HK-2 (cell line): ENCODE measurements at regions not wholly inside any gene's neighbourhood (a gene's known extent, or its start where the extent isn't known, plus 50 kb on each side); places are given as distances from the start of the nearest gene placed in this dataset.

ENCODE experiments used
- DNase-seq: peaks from one replicate; pipeline ENCODE4 v3.0.0-alpha.2; 2018; ENCODE audit not compliant: unreplicated experiment

DNA sequence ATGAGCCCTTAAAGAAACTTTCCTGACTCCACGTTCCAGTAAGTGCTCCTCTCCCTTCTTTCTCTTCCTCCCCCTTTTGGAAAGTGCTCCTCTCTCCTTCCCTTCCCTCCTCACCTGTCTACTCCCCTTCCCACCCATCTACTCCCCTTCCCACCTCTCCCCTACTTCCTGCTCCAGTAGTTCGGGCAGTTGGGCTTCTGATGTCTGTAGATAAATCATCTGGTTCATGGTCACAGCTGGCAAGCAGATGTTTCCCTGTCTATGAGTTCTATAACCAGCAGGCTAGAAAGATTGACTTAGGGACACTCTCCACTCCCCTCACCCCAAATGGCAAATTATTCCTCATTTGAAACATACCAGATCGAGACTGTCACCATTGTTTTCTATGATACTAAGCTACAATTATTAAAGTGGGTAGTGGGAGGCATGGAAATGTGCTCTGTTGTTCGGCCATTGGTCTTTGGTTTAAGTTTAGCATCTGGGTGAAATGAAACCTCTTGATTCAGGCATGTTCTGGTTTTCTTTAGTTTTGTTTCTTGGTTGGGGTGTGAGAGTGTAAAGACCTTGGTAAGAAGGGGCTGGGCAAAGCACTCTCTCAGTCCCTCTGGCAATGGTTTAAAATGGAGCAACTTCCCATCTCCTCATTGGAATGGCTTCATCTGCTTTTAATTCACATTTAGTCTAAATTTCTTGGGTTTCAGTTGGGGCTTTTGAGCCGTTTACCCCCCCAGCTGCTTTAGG lies 413.2 kb upstream of the SPRED2 start:
- DNase-seq = no peak

DNA sequence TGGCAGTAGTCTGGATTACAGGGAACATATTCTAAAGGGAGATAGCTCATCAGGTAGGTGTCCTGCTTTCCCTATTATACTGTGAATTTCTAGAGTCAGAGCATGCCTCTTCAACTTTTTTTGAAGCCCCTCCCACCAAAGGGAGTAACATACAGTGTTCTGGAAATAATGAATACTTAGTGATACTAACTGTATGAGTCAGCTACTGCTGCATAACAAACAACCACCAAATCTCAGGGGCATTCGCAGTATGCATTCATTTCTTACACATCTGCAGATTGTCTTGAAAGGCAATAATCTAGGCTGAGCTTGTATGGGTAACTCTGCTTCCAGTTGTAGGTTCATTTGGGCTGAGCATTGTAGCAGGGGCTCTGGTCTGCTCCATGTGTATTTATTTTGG lies 409.7 kb upstream of the SPRED2 start:
- DNase-seq = no peak

DNA sequence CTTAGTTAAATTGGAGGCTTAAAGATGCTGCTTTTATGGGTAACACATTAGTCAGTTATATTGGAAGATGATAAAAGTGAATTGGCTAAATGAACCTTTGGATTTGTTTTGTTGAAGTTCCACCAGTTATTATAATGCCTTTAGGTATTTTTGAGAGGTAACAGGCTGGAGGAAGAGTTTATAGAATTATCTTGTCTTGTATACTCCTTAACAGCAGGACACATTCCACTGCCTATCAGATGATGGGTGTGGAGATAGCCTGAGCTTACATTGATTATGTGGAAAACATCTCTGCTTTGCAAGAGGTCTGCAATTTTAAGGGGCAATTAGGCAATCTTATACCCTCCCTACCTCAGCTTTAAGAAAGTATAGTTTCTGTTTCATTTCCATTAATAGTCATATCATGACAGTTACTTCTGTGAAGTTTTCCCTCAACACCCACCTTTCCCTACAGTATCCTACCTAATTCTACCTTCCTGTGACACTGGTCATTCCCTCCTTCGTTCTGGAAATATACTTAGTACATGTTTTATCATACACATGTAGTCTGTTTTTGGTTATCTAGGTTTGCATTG lies 403.7 kb upstream of the SPRED2 start:
- DNase-seq = no peak

DNA sequence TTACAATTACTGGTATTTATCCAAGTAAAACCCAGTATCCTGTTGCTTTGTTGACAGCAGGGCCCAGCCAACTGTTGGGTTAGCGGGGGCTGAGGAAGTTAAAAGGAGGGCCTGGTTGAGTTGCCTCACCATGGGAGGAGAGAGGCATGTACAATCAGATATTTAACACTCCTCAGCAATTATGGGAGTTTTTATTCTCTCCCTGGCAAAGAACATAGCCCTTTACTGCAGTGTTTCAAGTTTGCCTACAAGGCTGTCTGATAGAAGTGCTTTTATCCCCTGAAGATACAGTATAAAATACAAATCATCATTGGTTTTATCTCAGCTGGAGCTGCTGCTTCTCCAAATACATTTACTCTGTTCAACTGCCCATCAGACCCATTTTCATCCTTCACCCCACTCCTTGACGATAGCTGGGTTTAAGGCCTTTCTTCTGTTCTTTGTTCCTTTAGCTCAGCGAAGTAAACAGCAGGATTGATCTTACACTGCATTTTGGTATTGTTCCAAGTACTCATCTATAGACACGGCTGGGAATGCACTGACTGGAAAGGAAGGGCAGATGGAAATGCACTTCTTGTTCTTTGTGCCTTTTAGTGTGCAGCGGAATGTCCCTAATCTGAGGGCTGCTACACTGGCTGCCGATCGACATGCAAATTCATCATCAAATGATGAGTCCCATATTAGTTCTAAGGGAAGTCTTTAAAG lies 402.5 kb upstream of the SPRED2 start:
- no peak for DNase-seq

DNA sequence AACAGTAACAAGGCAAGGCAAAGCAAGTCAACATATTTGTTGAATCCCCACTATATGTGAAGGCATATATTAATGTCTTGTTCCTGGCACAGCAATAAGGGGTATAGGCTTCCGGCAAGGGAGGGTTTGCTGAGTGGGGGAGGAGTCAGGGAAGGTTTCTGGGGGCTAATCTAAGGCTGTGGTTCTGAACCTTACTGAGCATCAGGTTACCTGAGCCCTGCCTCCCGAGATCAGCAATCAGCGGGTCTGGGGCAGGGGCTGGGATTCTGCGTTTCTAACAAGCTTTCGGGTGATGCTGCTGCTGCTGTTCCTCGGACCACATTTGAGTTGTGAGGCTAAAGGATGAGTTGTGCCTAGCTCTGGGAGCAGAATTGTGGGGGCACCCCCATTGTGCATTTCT lies 401.7 kb upstream of the SPRED2 start:
- DNase-seq = no peak

DNA sequence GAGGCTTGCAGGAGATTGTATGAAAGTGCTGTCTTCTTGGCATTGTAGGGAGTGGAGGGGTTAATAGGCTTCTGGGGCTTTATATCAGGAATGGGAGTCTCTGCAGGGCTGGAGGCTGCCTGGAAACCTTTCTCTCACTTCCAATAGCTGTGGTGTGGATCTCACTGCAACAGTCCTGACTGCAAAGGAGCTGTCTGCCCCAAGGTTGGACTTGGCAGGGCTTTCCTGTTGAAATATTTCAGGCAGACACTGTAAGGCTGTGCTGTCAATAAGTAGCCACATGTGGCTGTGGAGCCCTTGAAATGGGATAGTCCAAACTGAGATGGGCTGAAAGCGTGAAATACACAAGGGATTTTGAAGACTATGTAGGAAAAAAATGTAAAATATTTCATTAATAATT lies 399.1 kb upstream of the SPRED2 start:
- no peak for DNase-seq

DNA sequence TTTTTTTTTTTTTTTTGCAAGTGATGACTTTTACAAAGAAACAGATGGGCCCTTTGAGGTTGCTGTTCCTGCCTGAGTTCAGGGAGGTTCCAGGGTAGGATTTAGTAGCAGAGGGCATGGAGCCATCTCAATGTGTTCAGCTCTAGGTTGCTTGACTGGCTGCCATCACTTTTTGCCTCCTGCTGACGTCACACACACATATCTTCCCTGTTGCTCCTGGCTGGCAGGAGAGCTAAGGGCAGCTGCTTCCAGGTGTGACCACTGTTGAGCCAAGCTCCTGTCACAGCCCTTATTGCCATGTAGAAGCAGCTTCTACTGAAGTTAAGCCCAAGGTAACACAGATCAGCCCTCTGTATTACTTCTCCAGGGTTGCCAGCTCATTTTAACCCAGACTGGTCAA lies 394.2 kb upstream of the SPRED2 start:
- DNase-seq = no peak

DNA sequence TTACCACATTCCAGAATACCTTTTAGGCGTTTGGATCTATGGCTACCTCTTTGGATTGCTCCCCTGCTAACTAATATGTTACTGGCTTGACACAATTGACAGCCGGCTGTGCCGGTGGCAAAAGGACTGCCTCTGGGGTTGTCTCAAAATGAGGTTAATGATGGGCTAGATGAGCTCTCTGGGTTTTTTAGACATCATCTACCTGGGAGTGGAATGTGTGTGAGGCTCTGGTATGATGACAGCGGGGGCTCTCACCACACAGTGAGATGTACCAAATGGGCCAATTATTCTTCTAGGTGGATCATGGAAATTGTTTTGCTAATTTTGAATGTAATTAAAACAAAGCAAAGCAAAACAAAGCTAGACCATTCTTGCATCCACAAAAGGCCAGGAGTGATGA lies 391.1 kb upstream of the SPRED2 start:
- DNase-seq = no peak

DNA sequence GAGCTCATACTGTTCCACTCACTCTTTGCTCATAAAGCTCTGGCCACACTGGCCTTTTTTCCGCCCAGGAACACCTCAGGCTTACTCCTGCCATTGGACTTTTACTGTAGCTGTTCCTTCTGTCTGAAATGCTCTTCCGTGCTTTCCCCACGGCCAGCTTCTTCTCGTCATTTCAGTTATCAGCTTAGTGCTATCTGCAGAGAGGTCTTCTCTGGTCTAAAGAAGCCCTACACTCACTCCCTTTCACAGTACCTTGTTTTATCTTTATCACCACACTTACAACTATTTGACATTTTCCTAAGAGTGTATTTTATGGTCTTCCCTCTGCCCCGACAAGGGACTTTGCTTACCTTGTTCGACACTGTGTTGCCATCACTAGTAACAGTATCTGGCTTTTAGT lies 388.1 kb upstream of the SPRED2 start:
- DNase-seq = no peak

DNA sequence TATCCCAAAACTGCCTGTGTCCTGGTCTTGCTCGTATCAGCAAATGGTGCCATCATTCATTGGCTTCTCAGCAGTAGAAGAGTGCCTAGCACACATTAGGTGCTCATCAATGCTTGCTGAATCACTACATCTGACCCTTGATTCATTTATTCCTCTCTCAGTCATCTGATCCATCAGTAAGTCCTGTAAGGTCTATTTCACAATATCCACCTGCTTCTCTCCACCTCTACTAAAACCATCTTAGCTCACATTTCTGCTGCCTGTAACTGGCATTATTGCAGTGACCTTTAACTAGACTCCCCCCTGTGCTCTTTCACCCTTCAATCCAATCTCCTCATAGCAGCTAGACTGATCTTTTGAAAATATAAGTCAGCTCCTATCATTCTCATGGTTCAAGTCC lies 387.6 kb upstream of the SPRED2 start:
- no peak for DNase-seq

DNA sequence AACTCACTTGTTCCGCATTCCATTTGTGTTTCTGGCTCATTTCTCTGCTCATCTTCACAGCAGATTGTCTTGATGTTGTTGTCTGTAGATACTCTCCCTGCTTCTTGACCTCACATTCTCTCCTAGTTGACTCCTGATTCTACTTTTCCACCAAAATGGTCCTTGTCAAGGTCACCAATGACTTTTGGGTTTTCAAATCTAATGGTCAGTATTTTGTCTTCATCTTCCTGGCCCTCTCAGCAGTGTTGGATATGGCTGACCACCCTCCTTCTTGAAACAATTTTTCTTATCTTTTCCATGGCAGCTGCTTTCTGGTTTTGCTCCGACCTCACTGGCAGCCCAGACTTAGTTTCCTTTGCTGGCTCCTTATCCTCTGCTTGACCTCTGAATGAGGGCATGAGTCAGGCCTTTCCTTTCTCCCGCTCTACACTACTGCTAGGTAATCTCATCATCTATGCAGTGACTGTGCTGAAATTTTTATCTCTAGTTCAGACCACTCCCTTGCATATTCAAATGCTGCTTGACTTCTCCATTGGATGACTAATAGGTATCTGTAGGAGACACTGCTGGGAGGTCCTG lies 386.6 kb upstream of the SPRED2 start:
- DNase-seq = no peak

DNA sequence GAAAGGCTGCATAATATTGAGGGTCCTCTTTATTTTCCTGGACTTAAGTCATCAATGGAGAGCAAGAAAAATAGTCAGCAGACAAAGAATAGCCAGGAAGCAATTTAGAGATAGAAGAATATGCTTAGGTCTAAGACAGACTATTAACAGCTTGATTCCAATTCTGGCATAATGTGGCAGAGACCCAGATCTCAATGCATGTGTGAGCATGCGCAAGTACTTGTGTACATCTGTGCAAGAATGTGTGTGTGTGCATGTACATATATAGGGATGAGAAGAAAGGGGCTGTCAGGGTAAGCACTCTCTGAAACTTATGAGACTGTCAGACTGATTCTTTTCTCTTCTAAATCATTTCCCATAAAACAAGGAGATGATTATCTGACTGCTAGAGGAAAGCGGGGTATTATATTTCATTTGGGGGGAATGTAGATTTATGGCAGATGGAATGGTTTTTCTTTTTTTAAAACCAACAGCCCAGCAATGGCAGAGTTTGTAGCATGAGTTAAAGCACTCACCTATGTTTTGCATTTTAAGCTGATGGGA lies 381.3 kb upstream of the SPRED2 start:
- no peak for DNase-seq

DNA sequence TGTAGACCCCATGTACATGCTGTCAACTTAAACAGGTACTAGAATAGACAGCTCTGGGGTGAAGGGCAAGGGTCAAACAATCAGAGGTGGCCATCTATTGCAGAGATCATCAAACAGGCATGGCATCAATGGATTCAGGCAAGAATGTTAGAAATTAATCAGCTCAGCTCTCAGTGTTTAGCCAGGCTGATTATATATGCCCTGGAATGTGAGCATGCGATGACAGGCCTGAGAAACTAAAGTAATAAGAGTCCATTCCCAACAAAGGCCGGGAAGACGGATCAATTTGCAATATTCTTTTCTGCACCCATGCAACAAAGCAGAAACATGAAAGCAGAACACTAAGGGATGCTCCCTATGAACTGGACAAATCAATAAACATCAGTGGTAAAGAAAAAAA lies 380.5 kb upstream of the SPRED2 start:
- DNase-seq = no peak

DNA sequence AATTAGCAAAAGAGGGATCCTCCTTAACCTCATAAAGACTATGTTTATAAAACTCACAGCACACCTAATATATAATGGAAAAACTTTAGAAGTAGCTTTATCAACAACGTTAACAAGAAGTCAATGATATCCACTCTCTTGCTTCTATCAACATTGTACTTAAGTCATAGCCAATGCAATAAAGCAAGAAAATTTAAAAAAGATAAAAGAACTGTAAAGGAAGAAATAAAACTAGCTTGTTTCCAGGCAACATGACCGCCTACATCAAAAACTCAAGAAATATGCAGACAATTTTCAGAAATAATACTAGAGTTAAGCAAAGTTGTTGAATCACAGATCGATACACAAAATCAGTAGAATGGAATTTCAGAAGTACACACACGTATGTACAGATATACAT lies 375.5 kb upstream of the SPRED2 start:
- DNase-seq = no peak

DNA sequence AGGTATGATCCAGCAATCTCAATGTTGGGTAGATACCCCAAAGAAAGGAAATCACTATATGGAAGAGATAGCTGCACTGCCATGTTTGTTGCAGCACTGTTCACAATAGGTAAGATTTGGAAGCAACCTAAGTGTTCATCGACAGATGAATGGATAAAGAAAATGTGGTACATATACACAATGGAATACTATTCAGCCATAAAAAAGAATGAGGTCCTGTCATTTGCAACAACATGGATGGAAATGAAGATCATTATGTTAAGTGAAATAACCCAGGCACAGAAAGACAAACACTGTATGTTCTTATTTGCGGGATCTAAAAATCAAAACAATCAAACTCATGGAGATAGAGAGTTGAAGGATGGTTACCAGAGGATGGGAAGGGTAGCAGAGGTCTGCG lies 372.4 kb upstream of the SPRED2 start:
- DNase-seq = no peak

DNA sequence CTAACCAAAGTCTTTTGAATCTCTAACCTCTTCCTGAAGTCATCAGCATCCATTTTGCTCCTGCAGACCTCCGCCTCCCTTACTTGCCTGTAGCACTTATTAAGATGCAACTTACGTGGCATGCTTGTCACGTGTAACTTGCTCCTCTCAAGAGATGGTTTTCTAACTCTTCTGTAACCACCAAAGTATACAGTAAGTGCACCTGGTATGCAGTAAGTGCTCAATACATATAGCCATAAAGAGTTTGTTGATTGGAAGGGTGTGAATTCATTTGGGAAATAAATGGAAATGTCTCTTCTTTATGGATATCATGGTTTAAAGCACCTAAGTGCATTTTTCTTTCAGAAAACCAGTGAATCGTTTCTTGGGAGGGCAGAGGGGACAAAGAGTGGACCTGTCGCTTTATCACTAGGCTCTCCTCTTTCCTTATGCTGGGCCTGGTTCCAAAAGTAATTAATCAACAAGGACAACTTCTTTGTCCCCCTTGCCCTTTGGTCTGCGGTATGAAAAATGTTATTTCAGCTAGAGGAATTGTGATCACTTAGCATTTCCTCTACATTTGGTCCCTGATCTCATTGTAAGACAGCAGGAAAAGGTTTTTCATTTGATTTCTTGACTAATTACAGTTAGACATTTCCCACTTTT lies 370.0 kb upstream of the SPRED2 start:
- DNase-seq = no peak

DNA sequence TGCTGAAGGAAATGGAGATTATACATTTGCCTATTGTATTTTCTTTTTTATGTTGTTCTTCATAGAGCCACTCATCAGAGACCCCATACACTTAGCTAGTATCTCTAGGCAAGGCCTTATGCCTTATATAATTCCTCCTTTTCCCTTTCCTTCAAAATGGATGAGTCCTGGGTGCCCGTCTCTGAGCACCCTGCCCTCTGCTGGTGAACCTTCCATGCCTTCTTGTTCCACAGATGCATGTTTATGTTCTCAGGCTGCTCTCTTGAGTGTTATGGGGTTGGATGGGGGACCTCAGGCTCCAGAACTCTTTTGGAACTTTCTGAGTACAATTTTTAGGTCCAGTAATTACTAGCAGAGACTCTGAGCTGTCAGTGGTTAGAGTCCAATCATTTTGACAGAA lies 368.6 kb upstream of the SPRED2 start:
- DNase-seq = no peak

DNA sequence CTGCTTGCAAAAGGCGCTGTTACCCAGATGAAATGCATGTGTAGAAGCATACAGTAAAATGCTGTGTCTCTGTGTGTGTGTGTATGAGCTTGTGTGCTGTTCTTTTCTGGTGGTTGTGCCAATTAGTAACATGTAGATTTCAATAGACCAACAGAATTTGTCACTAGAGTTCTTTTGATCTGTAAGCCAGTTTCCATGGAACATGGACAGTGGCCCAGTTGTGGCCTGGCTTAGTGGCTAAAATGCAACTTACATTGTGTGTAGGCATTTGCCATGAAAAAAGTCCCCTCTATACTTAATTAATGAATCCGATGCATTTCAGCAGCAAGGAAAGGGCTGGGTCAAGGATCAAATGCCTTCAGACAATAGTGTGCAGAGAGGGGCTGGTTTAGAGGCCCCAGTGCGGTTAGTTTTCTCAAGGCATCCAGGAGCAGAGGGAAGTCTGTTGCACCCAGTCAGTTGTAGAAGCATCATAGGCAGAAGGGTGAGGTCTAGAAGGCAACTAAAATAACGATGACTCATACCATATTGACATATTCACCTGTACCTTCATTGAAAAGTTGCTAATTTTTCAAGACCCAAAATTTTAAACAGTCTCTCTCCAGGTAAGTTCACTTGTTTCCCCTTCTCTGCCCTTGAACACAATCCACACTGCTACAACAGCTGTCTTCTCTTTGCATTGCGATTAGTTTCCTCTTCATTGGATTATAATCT lies 366.9 kb upstream of the SPRED2 start:
- no peak for DNase-seq

DNA sequence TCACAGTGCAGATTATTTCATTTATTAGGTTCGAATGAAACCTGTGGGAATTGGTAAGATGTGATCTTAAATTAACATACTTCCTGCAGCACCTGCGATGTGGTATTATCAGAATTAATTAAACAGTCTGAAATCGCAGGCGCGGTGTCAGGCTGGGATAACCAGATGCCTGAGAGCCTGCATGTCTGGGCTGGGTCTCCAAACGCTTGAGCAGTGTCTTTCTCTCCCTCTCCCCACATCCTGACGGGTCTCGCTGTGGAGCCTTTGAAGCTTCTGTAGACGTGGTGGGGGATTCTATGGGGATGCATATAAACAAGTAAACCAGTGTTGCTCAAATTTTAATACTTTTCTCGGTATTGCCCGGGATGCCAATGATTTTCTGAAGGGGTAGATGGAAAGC lies 366.2 kb upstream of the SPRED2 start:
- DNase-seq = no peak

DNA sequence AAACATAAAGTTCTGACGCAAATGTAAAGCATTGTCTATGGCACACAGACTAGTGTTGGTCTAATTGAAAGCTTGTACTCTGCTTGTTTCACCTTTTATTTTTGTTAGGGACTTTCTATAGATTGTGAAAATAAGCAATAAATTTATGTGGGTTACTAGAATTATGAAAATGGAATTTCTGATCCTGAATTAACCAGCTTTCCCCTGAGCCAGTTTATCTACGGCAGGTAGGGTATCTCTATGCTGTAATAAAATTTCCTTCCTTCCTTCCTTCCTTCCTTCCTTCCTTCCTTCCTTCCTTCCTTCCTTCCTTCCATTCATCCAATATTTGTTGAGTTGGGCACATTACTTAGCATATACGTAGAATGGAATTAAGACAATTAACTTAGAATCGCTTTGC lies 362.6 kb upstream of the SPRED2 start:
- no peak for DNase-seq

DNA sequence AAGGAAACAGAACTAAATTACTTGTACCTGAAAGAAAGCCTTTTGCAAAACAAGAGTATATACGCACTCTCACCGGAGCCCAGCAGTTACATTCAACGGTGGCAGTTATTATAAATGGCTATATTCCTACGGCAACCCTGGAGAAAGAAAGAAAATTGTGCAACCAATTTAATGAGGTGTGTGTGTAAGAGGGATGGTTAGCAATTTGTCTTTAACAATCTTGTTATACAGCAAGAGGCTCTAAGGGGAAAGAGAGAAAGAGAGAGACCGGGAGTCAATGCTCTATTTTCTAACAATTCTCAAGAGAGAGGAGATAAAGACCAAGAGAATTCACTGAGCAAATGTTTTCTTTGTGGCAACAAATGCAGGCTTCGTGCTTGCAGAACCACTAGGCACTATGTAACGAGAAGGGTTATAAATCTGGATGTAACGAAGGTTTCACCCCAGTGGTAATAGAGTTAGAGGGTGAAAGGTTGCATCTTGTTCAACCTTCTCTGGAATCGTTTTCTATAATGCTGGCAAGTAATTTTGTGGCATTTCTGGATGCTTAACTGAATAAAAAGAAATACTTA lies 359.1 kb upstream of the SPRED2 start:
- no peak for DNase-seq

DNA sequence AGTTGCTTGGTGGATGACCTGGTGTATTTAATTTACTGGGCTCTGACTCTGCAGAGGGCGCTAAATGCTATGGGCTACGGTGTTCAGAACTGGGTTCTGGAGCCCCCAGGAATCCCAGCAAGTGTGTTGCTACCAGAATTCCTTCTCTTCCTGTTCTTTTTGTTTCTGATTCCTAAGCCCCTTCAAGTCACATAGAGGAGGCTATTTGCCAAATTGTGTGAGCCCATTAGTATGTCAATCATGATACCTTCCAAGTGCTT lies 358.2 kb upstream of the SPRED2 start:
- DNase-seq = no peak
